Activated CD8-positive, alpha-beta T cell treated with anti-CD3 and anti-CD28 coated beads, Interleukin-2, amount 10 ng/mL, durations not matched to agents 7 days and 5 days (primary cell): ENCODE measurements at regions not wholly inside any gene's neighbourhood (a gene's known extent, or its start where the extent isn't known, plus 50 kb on each side); places are given as distances from the start of the nearest gene placed in this dataset.

Experiments
- ATAC-seq: fragments of 150-1000 bp; cut with Tn5 transposase; one replicate; pipeline ENCODE4 v1.10.0; 2021; ENCODE audit warnings: moderate library complexity
- CTCF ChIA-PET: fragments of 350-600 bp; sonication (Branson Sonifier 250); formaldehyde crosslinking; loops from one replicate; lab custom pipeline; 2021; ENCODE audit warnings: antibody characterized with exemption; lab: Charles Lee
- POLR2A ChIA-PET: fragments of 350-600 bp; sonication (Branson Sonifier 250); formaldehyde crosslinking; loops from one replicate; lab custom pipeline; 2021; ENCODE audit warnings: antibody characterized with exemption; lab: Charles Lee
- DNase-seq: peaks from one replicate; pipeline ENCODE4 v3.0.0-alpha.2; 2020
- H3K27ac Mint-ChIP-seq: one replicate; pipeline ENCODE4 v1.8.0; 2021; ENCODE audit warnings: mild to moderate bottlenecking, mixed read lengths
- H3K27me3 Mint-ChIP-seq: one replicate; pipeline ENCODE4 v1.8.0; 2021; ENCODE audit warnings: low read depth, mixed read lengths
- H3K36me3 Mint-ChIP-seq: one replicate; pipeline ENCODE4 v1.8.0; 2021; ENCODE audit warnings: low read depth, mixed read lengths
- H3K4me1 Mint-ChIP-seq: one replicate; pipeline ENCODE4 v1.8.0; 2021; ENCODE audit warnings: low read depth, mixed read lengths
- H3K4me3 Mint-ChIP-seq: one replicate; pipeline ENCODE4 v1.8.0; 2021; ENCODE audit warnings: mild to moderate bottlenecking, mixed read lengths
- H3K9me3 Mint-ChIP-seq: one replicate; pipeline ENCODE4 v1.8.0; 2022; ENCODE audit warnings: mixed read lengths; ENCODE audit not compliant: insufficient read depth

DNA sequence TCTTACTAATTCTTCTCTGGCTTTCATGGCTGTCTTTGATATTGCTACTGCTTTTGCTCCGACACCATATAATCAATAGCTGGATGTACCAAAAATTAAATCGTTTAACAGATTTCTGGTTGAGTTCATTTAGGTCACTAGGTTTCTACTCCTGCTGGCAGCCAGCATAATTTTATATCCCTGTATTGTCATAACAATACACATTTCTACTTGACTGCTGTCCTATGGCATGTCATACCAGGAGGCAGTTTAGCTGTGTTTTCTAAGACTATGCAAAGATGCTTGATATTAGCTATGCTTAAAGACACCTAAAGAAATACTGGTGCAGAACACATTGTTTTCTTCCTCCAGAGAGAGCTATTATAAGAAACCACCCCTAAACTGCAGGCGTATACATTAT is 337.2 kb upstream of the CDH6 start:
- no peaks in the 10 kb centered on the region for H3K36me3 Mint-ChIP-seq
- ChIA-PET CTCF (no interaction called here), POLR2A (no interaction called here)
- H3K27ac Mint-ChIP-seq, result no peak overlapping the region
- H3K4me1 Mint-ChIP-seq, result no peaks in the 10 kb centered on the region
- no peak for ATAC-seq
- DNase-seq, result no peak
- peaks cover 3% of the 10 kb centered on the region for H3K9me3 Mint-ChIP-seq
- H3K4me3 Mint-ChIP-seq, result no peak overlapping the region
- H3K27me3 Mint-ChIP-seq, result no peaks in the 10 kb centered on the region

DNA sequence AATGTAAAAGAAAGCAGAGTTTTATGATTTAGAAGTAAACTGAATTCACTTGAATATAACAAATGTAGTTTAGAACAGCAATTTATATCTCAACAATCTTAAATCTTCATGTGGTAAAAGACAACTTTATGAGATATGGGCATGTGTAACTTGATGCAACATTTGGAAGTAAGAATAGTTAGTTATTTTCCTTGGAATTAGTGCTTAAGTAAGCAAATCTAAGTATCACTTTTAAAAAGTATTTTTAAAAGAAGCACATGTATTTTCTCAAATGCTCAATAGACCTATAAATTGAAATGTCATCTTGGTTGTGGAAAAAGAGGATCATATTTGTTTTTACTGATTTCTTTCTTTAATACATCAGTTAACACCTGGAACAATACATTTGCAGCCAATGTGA is 340.3 kb upstream of the CDH6 start:
- no peak overlapping the region for H3K4me3 Mint-ChIP-seq
- no peak overlapping the region for H3K27ac Mint-ChIP-seq
- ATAC-seq, result no peak
- DNase-seq, result no peak
- no peaks in the 10 kb centered on the region for H3K36me3 Mint-ChIP-seq
- H3K9me3 Mint-ChIP-seq, result peaks cover 5% of the 10 kb centered on the region
- H3K4me1 Mint-ChIP-seq, result no peaks in the 10 kb centered on the region
- no peaks in the 10 kb centered on the region for H3K27me3 Mint-ChIP-seq
- ChIA-PET CTCF (no interaction called here), POLR2A (no interaction called here)

DNA sequence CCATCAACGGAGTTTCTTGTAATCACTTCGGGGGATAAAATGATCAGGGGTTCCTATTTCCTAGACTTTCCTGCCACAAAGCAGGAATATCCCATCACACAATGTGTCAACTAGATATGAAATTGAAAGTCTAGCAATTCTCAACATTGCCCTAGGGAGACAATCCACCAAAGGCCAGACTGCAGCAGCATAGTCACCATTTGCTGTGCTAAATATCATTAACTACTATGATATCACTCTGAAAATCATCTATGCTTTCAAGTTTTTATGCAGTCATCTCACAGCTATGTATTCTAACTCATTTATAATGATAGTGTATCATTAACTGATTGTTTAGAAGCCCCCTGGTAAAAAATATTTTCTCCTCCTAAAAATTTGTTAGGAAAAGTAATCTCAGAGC is 342.6 kb upstream of the CDH6 start:
- DNase-seq (no peak), ATAC-seq (no peak)
- CTCF ChIA-PET, result no interaction called here
- no peaks in the 10 kb centered on the region for H3K27me3 Mint-ChIP-seq
- POLR2A ChIA-PET, result no interaction called here
- H3K4me1 Mint-ChIP-seq, result no peaks in the 10 kb centered on the region
- no peaks in the 10 kb centered on the region for H3K36me3 Mint-ChIP-seq
- H3K27ac Mint-ChIP-seq, result no peak overlapping the region
- peaks cover 10% of the 10 kb centered on the region for H3K9me3 Mint-ChIP-seq
- H3K4me3 Mint-ChIP-seq, result no peak overlapping the region

DNA sequence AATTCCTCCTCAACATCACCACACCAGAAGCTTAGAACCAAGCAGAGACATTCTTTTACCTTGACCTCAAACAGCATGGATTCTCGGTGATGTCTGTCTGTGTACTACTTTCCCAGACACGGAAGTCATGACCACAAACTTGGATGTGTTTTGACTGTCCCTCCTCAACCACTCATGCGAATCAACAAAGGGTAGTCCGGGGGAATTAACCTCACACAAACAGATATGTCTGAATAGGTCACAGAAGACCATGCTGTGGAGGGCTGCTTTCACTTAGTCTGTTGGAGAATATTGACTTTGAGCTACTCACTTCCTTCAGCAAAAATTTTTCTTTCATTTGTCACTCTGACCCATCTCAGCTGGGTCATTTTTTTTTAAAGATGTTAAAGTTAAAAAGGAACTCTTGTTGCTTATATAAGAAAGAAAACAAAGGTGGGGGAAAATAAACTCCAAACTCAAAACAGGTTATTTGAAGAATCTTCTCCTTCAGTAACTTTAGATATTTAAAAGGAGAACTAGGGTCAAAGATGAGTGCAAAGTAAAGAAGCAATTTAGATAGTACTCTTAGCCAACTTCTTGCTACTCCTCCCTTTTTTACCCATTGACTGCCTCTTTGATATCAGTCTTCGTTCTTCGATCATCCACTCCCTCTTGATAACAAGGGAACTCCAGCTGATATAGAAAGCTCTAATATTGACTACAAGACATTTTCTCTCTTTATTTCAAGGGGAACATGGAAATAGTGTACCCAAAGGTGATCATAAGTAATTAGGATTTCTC is 343.4 kb upstream of the CDH6 start:
- H3K4me3 Mint-ChIP-seq, result no peak overlapping the region
- H3K9me3 Mint-ChIP-seq, result peaks cover 10% of the 10 kb centered on the region
- ChIA-PET POLR2A (no interaction called here), CTCF (no interaction called here)
- DNase-seq (no peak), ATAC-seq (no peak)
- no peaks in the 10 kb centered on the region for H3K36me3 Mint-ChIP-seq
- no peaks in the 10 kb centered on the region for H3K4me1 Mint-ChIP-seq
- no peak overlapping the region for H3K27ac Mint-ChIP-seq
- H3K27me3 Mint-ChIP-seq, result no peaks in the 10 kb centered on the region

DNA sequence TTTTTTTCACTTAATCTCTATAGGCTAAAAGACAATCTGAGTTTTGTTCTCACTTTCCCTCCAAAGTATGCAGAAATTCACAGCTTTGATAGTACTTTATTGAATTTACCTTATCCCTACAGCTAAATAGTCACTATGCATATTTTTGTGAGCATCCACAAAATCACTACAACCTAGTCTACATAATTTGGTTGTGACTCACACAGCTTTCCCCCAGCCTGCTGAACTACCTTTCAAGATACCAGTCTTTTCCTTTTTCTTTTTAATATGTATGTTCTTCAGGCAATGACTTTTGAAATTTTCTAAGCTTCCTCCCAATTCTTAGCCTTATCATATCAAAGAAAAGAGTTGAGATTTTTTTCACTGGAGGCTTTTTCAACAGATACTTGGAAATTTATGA is 347.3 kb upstream of the CDH6 start:
- ATAC-seq, result no peak
- DNase-seq, result no peak
- Mint-ChIP-seq H3K27ac (no peak overlapping the region), H3K36me3 (no peaks in the 10 kb centered on the region), H3K9me3 (peaks cover 7% of the 10 kb centered on the region), H3K4me3 (no peak overlapping the region), H3K27me3 (no peaks in the 10 kb centered on the region), H3K4me1 (no peaks in the 10 kb centered on the region)
- CTCF ChIA-PET, result no interaction called here
- POLR2A ChIA-PET, result no interaction called here

DNA sequence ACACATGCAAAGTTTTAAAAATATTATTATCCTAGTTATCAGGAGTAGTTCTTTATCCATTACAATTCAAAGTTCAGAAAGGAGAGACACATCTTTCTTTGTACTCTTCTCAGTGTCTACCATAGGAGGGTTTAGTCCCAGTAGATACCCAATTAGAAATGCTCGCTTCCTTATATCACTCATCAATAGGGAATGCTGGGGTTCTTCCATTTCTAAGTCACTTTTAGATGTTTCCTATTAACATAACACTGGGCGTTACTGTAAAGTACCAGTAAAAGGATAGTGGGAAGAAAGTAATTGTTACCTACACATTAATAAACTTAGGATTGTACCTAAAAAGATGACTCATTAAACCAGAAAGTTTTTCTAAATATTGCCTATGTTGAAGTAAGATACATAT is 348.3 kb upstream of the CDH6 start:
- Mint-ChIP-seq H3K36me3 (no peaks in the 10 kb centered on the region), H3K27ac (no peak overlapping the region), H3K27me3 (no peaks in the 10 kb centered on the region), H3K4me1 (no peaks in the 10 kb centered on the region), H3K9me3 (peaks cover 7% of the 10 kb centered on the region), H3K4me3 (no peak overlapping the region)
- ChIA-PET POLR2A (no interaction called here), CTCF (no interaction called here)
- DNase-seq (no peak), ATAC-seq (no peak)

DNA sequence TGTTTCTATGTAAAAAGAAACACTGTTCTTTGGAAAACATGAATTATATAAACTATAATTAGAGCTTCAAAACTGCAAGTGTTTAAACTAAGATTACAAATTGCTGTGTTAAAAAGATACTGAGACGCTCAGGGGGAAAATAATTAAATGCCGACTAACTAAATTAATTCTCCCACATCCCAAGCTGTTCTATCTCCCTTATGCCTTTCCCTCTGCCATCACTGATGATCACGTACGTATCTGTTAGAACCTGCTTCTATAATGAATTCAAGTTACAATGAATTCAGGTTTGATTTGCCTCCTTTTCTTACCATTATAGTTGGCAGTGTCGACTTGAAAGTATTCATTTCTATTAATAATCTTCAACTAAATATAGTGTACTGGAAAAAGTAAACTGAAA is 349.9 kb upstream of the CDH6 start:
- ATAC-seq (no peak), DNase-seq (no peak)
- ChIA-PET CTCF (no interaction called here), POLR2A (no interaction called here)
- Mint-ChIP-seq H3K27ac (no peak overlapping the region), H3K4me1 (no peaks in the 10 kb centered on the region), H3K36me3 (no peaks in the 10 kb centered on the region), H3K27me3 (no peaks in the 10 kb centered on the region), H3K4me3 (no peak overlapping the region), H3K9me3 (peaks cover 7% of the 10 kb centered on the region)

DNA sequence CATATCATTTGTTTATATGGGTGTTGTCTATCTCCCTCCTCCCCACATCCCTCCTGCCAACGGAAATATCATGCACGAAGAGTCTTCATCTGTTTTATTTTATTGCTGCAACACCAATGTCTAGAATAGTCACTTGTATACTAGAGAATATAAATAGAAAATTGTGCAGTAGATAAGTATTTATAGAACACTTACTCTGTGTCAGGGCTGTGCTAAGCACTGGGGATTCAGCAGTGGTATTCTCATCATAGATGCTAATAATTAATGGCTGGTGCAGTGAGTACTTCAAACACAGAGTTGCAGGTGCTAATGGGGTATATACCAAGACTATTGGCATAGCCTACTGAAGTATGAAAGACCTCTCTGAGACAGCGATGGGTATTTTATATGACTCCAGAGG is 353.5 kb upstream of the CDH6 start:
- ChIA-PET CTCF (no interaction called here), POLR2A (no interaction called here)
- no peaks in the 10 kb centered on the region for H3K4me1 Mint-ChIP-seq
- no peak overlapping the region for H3K4me3 Mint-ChIP-seq
- DNase-seq, result no peak
- H3K36me3 Mint-ChIP-seq, result no peaks in the 10 kb centered on the region
- peaks cover 10% of the 10 kb centered on the region for H3K9me3 Mint-ChIP-seq
- H3K27ac Mint-ChIP-seq, result no peak overlapping the region
- no peak for ATAC-seq
- H3K27me3 Mint-ChIP-seq, result no peaks in the 10 kb centered on the region

DNA sequence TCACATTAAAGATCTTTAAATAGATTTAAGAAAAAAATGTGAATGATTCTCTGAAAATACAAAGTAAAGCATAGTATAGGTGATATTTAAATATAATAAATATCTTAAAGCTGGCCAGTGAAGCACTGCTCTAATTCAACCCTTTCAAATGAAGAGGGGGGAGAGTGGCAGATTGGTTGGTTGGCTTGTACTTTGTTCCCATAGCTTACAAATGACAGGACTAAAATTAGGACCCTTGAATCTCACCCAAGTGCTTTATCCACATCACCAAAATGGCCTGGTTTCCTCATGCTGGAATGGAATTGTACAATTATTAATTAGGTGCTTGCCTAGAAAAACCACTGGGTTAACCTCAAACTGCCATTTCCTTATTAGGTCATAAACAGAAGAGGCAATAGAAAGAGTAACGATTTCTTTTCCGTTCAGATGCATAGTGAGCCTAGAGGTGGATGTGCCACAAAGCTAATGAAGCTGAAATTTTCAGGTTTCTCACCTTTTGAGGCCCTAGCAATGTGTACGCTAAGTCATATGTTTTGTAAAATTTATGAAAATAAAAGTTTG is 354.5 kb upstream of the CDH6 start:
- Mint-ChIP-seq H3K27me3 (no peaks in the 10 kb centered on the region), H3K36me3 (no peaks in the 10 kb centered on the region), H3K4me1 (no peaks in the 10 kb centered on the region), H3K27ac (no peak overlapping the region), H3K9me3 (peaks cover 10% of the 10 kb centered on the region), H3K4me3 (no peak overlapping the region)
- no peak for ATAC-seq
- CTCF ChIA-PET, result no interaction called here
- POLR2A ChIA-PET, result no interaction called here
- no peak for DNase-seq

DNA sequence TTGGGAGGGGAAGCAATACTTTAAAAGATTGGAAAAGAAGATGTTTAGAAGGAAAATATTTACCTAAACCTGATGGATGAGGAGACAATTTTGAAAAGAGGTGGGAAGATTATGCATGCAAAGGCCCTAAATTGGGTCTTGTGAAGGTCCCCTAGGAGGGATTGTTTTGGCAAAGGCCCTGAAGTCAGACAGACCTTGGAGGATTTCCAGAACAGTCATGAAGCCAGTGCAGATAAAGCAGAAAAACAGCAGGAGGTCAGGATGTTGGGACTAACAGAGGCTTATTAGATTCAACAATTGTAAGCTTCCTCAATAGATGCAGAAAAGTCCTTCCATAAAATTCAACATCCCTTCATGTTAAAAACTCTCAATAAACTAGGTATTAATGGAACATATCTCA is 361.0 kb upstream of the CDH6 start:
- ChIA-PET POLR2A (no interaction called here), CTCF (no interaction called here)
- DNase-seq (no peak), ATAC-seq (no peak)
- Mint-ChIP-seq H3K4me1 (no peaks in the 10 kb centered on the region), H3K27ac (no peak overlapping the region), H3K36me3 (no peaks in the 10 kb centered on the region), H3K27me3 (no peaks in the 10 kb centered on the region), H3K4me3 (no peak overlapping the region), H3K9me3 (peaks cover 10% of the 10 kb centered on the region)

DNA sequence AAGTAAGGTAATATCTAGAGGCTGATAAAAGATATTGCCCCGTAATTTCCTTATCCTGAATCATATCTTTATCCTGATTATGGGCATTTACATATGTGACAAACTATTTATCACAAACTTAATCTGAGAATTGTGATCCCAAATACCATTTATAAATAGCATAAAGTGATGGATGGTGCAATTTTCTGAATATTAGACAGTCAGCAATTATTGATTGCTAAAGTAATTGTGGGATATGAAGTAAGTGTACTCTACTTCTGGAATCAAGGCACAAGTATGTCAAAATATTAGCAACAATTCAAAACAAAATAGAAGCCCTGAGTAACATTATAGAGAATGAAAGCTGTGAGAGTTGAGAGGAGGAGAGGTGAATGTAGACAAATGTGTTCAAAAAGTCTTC is 361.9 kb upstream of the CDH6 start:
- H3K4me1 Mint-ChIP-seq, result no peaks in the 10 kb centered on the region
- DNase-seq, result no peak
- POLR2A ChIA-PET, result no interaction called here

DNA sequence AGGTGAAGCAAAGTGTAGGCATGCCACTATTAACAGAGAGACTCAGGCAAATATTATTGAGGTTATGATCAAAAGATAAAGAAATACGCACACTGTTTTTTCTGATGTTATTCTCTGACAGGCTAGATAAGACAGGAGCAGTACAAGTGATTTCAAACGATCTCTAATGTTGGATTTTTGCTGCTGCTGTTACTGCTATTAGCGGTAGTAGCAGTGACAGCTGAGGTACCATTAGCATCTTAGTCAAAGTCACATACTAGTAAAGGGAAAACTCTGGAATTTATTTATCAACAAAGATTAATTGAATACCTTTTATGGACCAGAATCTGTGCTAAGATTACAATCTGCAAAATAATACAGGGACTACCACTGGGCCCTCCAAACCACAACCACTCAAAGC is 362.4 kb upstream of the CDH6 start:
- Mint-ChIP-seq H3K4me3 (no peak overlapping the region), H3K27me3 (no peaks in the 10 kb centered on the region), H3K27ac (no peak overlapping the region), H3K36me3 (no peaks in the 10 kb centered on the region), H3K4me1 (no peaks in the 10 kb centered on the region), H3K9me3 (peaks cover 14% of the 10 kb centered on the region)
- no peak for ATAC-seq
- DNase-seq, result no peak
- POLR2A ChIA-PET, result no interaction called here
- CTCF ChIA-PET, result no interaction called here

More for the DNA sequence above, 361.9 kb upstream of the CDH6 start:
- Mint-ChIP-seq H3K27me3 (no peaks in the 10 kb centered on the region), H3K4me3 (no peak overlapping the region), H3K36me3 (no peaks in the 10 kb centered on the region), H3K9me3 (peaks cover 16% of the 10 kb centered on the region), H3K27ac (no peak overlapping the region)
- CTCF ChIA-PET, result no interaction called here
- ATAC-seq, result no peak

DNA sequence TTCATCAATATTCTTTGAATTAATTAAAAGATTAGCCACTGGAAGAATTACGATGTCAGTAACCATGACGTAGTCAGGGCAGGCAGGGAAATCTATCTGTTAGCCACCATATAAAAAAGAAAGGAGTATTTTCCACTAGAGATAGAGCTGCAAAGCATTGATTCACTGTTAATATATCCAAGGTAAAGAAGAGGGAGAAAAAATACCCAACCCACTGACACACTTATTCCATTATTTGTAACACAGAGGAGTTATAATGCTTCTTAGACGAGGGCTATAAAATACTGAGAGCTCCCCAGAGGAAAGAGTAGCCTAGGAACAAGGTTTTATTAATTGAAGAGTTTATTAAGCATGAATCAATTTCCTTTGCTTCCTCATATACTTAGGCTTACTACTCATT is 382.2 kb upstream of the CDH6 start:
- DNase-seq (no peak), ATAC-seq (no peak)
- no peaks in the 10 kb centered on the region for H3K27me3 Mint-ChIP-seq
- no peaks in the 10 kb centered on the region for H3K4me1 Mint-ChIP-seq
- CTCF ChIA-PET, result no interaction called here
- peaks cover 9% of the 10 kb centered on the region for H3K9me3 Mint-ChIP-seq
- H3K36me3 Mint-ChIP-seq, result no peaks in the 10 kb centered on the region
- no peak overlapping the region for H3K27ac Mint-ChIP-seq
- POLR2A ChIA-PET, result no interaction called here
- no peak overlapping the region for H3K4me3 Mint-ChIP-seq
